ELR (cell line): ENCODE measurements at regions not wholly inside any gene's neighbourhood (a gene's known extent, or its start where the extent isn't known, plus 50 kb on each side); places are given as distances from the start of the nearest gene placed in this dataset.
"Not testable (repeated sequence)": the region's sequence is repeated elsewhere in the genome, so short reads cannot be mapped to it uniquely, and the experiment has no call there.

Experiments used
- DNase-seq: peaks from one replicate; pipeline ENCODE4 v3.0.0-alpha.2; 2015; ENCODE audit warnings: low read depth

GRCh38 chr7:112982441-112983063, 104.1 kb downstream of the GPR85 start:
- no peak for DNase-seq

DNA sequence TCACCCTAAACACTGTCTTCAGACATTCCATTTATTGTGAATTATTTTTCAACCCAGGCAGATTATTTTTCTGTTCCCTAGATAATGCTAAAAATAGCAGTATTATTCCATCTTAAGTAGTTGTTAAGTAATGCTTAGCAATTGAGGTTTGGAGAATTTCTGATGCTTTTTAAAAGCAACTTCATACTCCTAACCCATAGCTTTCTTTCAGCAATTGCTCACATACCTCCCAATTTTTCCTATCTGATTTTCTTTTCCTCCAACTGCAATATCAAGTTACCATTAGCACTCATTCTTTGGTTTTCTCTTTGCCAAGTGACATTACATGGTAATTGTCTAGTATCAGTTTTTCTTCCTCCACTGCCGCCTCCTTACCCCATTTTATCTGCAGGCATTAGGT, 104.7 kb downstream of the GPR85 start:
- no peak for DNase-seq

DNA sequence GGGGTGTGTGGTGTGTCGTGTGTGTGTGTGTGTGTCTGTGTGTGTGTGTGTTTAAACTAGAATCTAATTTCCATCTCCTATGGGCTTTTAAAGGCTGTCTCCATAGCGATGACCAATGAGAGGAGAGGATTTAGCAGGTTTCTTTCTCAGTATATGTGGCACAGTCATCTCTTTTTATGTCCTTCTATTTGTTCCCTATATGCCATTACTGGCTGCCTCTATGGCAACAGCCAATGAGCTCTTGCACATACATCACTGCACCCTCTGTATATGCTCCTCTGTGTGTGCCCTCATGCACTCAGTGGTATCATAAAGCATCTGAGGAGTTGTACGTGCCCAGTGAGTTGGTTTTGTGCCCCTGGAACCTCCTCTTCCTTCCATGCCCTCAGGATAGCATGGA, 107.6 kb downstream of the GPR85 start:
- not testable (repeated sequence) for DNase-seq

DNA sequence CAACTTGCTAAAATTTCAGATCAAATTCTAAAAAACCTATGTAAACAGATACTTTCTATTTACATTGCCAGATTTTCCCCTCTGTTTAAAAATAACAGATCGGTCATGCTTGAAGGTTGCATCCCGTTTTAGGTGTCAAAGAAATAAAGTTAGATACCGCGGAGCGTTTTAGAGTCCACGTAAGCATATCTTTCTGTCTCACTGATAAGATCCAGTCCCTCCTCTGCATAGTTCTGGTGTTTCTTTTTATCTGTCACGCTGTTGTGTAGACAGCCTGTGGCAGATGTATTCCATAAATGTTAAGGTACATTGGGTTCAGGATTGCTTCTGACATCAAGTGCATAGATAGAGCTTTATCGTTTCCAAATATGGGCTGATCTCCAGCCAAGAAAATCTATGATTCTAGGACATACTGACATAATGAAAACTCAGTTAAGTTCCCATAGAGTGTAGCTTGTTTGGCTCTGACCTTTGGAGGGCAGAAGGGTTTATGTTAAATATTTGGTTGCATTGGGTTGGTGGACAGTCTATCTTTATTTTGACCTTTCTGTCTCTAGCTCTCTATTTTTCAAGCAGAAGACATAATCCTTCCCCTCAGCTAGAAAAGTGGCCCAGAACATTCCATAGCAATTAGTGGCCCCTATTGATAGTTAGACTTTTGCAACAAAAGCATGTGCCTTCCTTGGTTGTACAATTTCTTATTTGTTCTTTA, 109.2 kb downstream of the GPR85 start:
- DNase-seq, result not testable (repeated sequence)

DNA sequence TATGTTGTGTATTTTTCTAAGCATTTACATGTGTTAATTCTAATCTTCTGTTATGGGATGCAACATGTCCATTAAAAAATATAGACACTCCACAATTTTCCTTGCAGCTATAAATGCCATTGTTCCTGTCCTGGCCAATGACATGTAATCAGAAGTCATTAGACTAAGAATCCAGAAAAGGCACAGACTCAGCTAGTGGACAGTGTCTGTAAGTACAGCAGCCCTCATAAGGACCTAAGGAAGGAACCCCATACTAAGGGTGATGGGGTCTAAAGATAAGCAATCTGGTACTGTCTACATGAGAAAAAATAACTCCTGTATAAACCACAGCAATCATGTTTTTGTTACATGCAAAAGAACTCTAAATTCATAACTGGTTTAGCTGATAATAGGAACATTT, 115.9 kb downstream of the GPR85 start:
- peak; percentile 30 for DNase-seq

- no peak for DNase-seq
Observed at GRCh38 chr7:112969946-112970345, 116.7 kb downstream of the GPR85 start.

- no peak for DNase-seq
Observed at GRCh38 chr7:112965506-112965905, 121.1 kb downstream of the GPR85 start.

DNA sequence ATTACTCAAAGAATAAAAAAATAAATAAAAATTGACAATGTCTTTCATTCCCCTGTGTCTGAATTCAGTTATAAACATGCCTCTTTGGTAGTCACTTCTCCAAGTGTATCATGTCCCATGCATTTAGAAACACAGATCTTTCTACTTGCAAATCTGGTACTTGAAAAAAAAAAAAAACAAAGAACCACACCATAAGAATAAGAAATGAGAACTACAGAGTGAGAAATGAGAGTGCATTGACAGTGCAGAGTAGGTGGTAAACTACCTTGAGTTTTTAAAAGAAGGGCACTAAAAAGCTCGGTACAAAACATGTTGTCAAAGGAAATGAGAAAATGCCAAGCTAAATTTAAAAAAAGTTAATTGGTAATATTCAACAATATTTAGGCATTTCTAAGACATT, 123.0 kb downstream of the GPR85 start:
- no peak for DNase-seq

- DNase-seq, result no peak
Observed at GRCh38 chr7:112962815-112963214, 123.8 kb downstream of the GPR85 start.

DNA sequence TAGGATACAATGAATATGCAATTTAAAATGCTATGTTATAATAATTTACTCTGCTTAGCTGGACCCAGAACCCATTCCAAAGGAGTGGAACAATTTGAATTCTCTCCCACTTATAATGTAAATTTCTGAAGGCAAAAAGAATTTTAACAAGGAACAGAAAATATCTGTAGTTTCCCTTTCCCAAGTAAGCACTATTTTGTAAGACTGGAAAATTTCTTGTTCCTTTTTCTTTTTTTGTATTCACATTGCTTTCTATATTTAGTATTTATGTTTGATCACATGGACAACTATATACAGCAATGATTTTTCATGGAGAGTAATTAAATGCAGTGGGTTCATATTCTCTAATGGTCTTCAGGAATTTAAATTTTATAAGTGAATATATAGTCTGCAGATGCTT, 127.4 kb downstream of the GPR85 start:
- no peak for DNase-seq

DNA sequence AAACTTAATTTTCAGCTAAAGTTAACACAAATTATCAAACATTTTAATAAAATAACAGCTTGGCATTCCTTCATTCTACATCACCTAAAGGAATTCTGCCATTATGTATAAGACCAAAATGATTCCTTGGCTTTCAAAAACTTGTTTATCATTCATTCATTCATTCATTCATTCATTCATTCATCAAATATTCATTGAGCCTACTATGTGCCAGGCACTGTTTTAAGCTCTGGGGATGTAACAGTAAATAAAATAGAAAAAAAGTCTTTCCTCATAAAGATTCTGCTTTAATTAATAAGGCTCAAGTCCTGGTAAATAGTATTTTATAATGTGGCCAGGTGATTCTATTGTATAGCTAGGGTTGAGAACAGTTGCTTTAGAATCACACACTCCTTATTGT, 127.9 kb downstream of the GPR85 start:
- DNase-seq, result no peak

- no peak for DNase-seq
Observed at GRCh38 chr7:112957901-112958300, 128.7 kb downstream of the GPR85 start.

DNA sequence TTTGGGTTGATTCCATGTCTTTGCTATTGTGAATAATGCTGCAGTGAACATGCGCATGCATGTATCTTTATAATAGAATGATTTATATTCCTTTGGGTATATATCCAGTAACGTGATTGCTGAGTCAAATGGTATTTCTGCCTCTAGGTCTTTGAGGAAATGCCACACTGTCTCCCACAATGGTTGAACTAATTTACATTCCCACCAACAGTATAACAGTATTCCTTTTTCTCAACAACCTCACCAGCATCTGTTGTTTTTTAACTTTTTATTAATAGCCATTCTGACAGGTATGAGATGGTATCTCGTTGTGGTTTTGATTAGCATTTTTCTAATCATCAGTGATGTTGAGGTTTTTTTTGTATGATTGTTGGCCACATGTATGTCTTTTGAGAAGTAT, 133.6 kb downstream of the GPR85 start:
- DNase-seq, result not testable (repeated sequence)

DNA sequence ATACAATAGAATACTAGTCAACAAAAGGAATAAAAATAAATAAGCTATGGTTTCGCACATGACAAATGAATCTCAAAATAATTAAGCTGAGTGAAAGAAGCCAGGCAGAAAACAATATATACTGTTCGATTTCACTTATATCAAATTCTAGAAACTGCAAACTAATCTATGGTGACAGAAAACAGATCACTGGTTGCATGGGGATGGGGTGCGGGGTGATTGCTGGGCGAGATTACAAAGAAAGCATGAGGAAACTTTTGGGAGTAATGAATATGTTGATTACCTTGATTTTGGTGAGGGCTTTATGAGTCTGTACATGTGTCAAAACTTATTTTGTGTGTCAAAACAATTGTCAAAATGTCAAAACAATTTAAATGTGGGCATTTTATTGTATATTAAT, 135.6 kb downstream of the GPR85 start:
- no peak for DNase-seq

DNA sequence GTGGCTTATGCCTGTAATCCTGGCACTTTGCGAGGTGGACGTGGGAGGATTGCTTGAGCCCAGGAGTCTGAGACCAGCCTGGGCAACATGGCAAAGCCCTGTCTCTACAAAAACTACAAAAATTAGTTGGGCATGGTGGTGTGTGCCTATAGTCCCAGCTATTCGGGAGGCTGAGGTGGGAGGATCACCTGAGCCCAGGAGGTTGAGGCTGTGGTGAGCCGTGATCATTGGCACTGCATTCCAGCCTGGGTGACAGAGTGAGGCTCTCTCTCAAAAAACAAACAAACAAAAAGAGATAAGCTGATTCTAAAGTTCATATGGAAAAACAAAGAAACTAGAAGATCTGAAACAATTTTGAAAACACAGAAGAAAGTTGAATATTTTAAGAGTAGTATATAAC, 136.9 kb downstream of the GPR85 start:
- DNase-seq, result not testable (repeated sequence)

DNA sequence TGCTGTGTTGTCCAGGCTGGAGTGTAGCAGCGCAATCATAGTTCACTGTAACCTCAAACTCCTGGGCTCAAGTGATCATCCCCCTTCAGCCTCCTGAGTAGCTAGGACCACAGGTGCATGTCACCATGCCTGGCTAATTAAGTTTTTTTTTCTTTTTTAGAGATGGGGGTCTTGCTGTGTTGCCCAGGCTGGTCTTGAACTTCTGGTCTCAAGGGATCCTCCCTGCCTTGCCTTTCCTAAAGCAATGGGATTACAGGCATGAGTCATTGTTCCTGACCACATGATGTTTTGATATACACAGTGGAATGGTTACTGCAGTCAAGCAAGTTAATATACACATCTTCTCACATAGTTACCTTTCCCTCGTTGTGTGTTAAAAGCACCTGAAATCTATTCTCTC, 140.3 kb downstream of the GPR85 start:
- peak; percentile 23 for DNase-seq

DNA sequence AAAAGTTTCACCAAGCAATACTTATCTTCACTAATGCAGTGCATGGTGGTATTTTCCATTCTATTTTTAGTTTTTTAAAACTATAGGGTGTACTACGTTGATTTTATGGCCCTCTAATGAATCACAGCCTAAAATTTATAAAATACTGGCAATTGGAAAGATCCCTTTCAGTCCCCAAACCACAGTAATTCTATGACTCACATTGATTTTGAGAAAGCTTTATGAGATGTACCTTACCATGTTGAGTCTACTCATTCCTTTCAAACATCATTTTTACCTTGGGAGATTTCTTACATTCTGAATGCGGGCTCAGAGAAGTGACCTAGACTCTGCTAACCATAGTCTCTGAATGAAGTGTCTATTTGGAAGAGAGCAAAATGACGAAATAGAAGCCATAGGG, 141.6 kb downstream of the GPR85 start:
- peak; percentile 40 for DNase-seq

GRCh38 chr7:112942981-112943380, 143.6 kb downstream of the GPR85 start:
- no peak for DNase-seq

DNA sequence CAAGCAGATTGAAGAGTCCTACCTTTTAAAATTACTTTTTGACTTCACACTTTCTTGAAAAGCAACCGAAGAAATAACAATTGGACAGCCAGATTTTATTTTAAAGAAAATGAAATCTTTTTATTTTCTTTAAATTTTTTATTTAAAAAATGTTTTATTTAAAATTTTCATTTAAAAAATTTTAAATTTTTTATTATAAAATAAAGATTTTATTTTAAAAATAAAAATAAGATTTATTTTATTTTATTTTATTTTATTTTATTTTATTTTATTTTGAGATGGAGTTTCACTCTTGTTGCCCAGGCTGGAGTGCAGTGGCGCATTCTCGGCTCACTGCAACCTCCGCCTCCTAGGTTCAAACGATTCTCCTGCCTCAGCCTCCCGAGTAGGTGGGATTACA, 144.5 kb downstream of the GPR85 start:
- DNase-seq, result not testable (repeated sequence)

- no peak for DNase-seq
Observed at GRCh38 chr7:112940314-112940732, 146.3 kb downstream of the GPR85 start.

- peak; percentile 98 for DNase-seq
Observed at GRCh38 chr7:112939574-112940313, 146.9 kb downstream of the GPR85 start.

- peak; percentile 57 for DNase-seq
Observed at GRCh38 chr7:112938863-112939573, 147.6 kb downstream of the GPR85 start.
